NT2/D1 (cell line): ENCODE measurements at regions not wholly inside any gene's neighbourhood (a gene's known extent, or its start where the extent isn't known, plus 50 kb on each side); places are given as distances from the start of the nearest gene placed in this dataset.

Experiments used
- SUZ12 ChIP-seq: IDR thresholded peaks from 2 replicates; pipeline ENCODE4 v1.6.1; 2011; ENCODE audit not compliant: insufficient read length, insufficient read depth; ENCODE audit errors: extremely low read depth
- YY1 ChIP-seq: IDR thresholded peaks from 2 replicates; pipeline ENCODE4 v1.6.1; 2011; ENCODE audit not compliant: insufficient read length, insufficient read depth
- ZNF274 ChIP-seq: IDR thresholded peaks from 2 replicates; pipeline ENCODE4 v1.6.1; 2011; ENCODE audit warnings: mild to moderate bottlenecking, low read depth, low read length

GRCh38 chr3:162996368-162996767 is 1499.8 kb downstream of the OTOL1 start:
- no peak for TF ChIP-seq YY1
- TF ChIP-seq ZNF274: no peak
- no peak for TF ChIP-seq SUZ12
